ENCODE measurements at regions not wholly inside any gene's neighbourhood (a gene's known extent, or its start where the extent isn't known, plus 50 kb on each side); places are given as distances from the start of the nearest gene placed in this dataset.

- DNase-seq: no peak
Measured at GRCh38 chr4:84100071-84100470, 399.0 kb downstream of the NKX6-1 start.

- no peak for DNase-seq
Measured at GRCh38 chr4:84099599-84099998, 399.5 kb downstream of the NKX6-1 start.

- DNase-seq: no peak
Measured at GRCh38 chr4:84091266-84091665, 407.8 kb downstream of the NKX6-1 start.

- no peak for DNase-seq
Measured at GRCh38 chr4:84089652-84090437, 409.2 kb downstream of the NKX6-1 start.

- DNase-seq: no peak
Measured at GRCh38 chr4:84085986-84086385, 413.1 kb downstream of the NKX6-1 start.

- no peak for DNase-seq
Measured at GRCh38 chr4:84070289-84070688, 428.8 kb downstream of the NKX6-1 start.

- no peak for DNase-seq
Measured at GRCh38 chr4:84063619-84064018, 435.5 kb downstream of the NKX6-1 start.

GRCh38 chr4:84058201-84058600 lies 440.9 kb downstream of the NKX6-1 start:
- no peak for DNase-seq

- no peak for DNase-seq
Measured at GRCh38 chr4:84051639-84052038, 447.5 kb downstream of the NKX6-1 start.

GRCh38 chr4:84051089-84051488 lies 448.0 kb downstream of the NKX6-1 start:
- DNase-seq: no peak

GRCh38 chr4:84050015-84050414 lies 449.1 kb downstream of the NKX6-1 start:
- no peak for DNase-seq

- no peak for DNase-seq
Measured at GRCh38 chr4:84046551-84046950, 452.5 kb downstream of the NKX6-1 start.

- no peak for DNase-seq
Measured at GRCh38 chr4:84041426-84041825, 457.7 kb downstream of the NKX6-1 start.

GRCh38 chr4:84035568-84035967 lies 463.5 kb downstream of the NKX6-1 start:
- no peak for DNase-seq

- DNase-seq: no peak
Measured at GRCh38 chr4:84032372-84032771, 466.7 kb downstream of the NKX6-1 start.

- no peak for DNase-seq
Measured at GRCh38 chr4:84031401-84031800, 467.7 kb downstream of the NKX6-1 start.

GRCh38 chr4:84028340-84028739 lies 470.8 kb downstream of the NKX6-1 start:
- no peak for DNase-seq

- DNase-seq: no peak
Measured at GRCh38 chr4:84024405-84024804, 474.7 kb downstream of the NKX6-1 start.

- DNase-seq: no peak
Measured at GRCh38 chr4:84022564-84022963, 476.5 kb downstream of the NKX6-1 start.

- no peak for DNase-seq
Measured at GRCh38 chr4:84019626-84020025, 479.5 kb downstream of the NKX6-1 start.

- DNase-seq: no peak
Measured at GRCh38 chr4:84003046-84003445, 467.1 kb downstream of the GPAT3 start.

GRCh38 chr4:84001876-84002569 lies 466.1 kb downstream of the GPAT3 start:
- no peak for DNase-seq

GRCh38 chr4:83996254-83996653 lies 460.3 kb downstream of the GPAT3 start:
- DNase-seq: no peak

GRCh38 chr4:83993774-83994173 lies 457.9 kb downstream of the GPAT3 start:
- no peak for DNase-seq

- no peak for DNase-seq
Measured at GRCh38 chr4:83989835-83990234, 453.9 kb downstream of the GPAT3 start.

Measured in fibroblast of upper back skin (primary cell).